ENCODE measurements at regions not wholly inside any gene's neighbourhood (a gene's known extent, or its start where the extent isn't known, plus 50 kb on each side); places are given as distances from the start of the nearest gene placed in this dataset.
"Not testable (repeated sequence)": the region's sequence is repeated elsewhere in the genome, so short reads cannot be mapped to it uniquely, and the experiment has no call there.

DNA sequence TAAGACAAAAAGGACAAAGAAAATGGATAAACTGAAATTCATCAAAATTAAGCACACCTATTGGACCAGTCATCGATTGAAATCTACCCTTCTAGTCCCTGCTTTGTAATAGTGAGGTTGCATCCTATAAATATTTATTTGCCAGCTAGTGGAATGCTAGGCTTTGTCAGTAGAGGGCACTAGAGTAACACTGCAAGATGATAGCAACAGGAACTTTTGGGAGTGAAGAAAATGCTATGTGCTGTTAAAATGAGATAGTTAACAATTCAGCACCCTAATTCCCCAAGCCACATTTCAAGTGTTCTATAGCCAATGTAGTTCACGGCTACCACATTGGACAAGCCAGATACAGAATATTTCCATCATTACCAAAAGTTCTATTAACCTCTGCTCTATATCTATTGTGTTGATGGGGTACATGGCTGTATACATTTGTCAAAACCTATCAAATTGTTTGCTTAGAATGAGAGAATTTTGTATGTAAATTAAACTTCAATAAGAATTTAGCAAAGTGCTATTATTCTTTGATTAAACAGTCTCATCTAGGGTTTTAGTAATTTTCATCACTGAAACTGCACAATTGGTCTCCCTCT, 69.8 kb downstream of the LSMEM1 start:
- H3K27me3 ChIP-seq (ENCODE audit: control insufficient read depth, low read length) = no peaks in the 10 kb centered on the region
- H3F3A ChIP-seq (ENCODE audit: control insufficient read depth, insufficient read depth) = no peaks in the 10 kb centered on the region
- H3K9me2 ChIP-seq (replicated peaks; ENCODE audit: control insufficient read depth, low read length) = no peaks in the 10 kb centered on the region
- no peaks in the 10 kb centered on the region for H3K9me3 ChIP-seq (ENCODE audit: control insufficient read depth, insufficient read depth, low read length)
- no peaks in the 10 kb centered on the region for H4K20me1 ChIP-seq (ENCODE audit: control insufficient read depth, insufficient read depth, low read depth, low read length)
- no peak overlapping the region for H3K27ac ChIP-seq (ENCODE audit: low read depth, low read length)
- H3K79me2 ChIP-seq (ENCODE audit: control insufficient read depth, low read length) = no peaks in the 10 kb centered on the region
- no peak overlapping the region for H3K4me3 ChIP-seq (ENCODE audit: low read length)
- peak overlapping the region; percentile 22; the same call in 1 of the 2 replicates for H3K4me2 ChIP-seq (ENCODE audit: low read length)
- TF ChIP-seq CTCF (IDR thresholded peaks at IDR 0.05; ENCODE audit: low read depth, low read length, poor library complexity, severe bottlenecking) (peak; percentile 98), EZH2phosphoT487 (IDR thresholded peaks at IDR 0.05; ENCODE audit: borderline replicate concordance, low read length) (no peak)
- no peaks in the 10 kb centered on the region for H3K4me1 ChIP-seq (ENCODE audit: control insufficient read depth, low read length)
- no peaks in the 10 kb centered on the region for H3K36me3 ChIP-seq (ENCODE audit: control insufficient read depth, low read length)

- H4K20me1 ChIP-seq (ENCODE audit: control insufficient read depth, insufficient read depth, low read depth, low read length); H3K9me3 ChIP-seq (ENCODE audit: control insufficient read depth, insufficient read depth, low read length): not testable (repeated sequence)
Measured at GRCh38 chr7:112551521-112551920, 70.7 kb downstream of the LSMEM1 start.

GRCh38 chr7:112554591-112554990, 73.8 kb downstream of the LSMEM1 start:
- no peaks in the 10 kb centered on the region for H3K79me2 ChIP-seq (ENCODE audit: control insufficient read depth, low read length)
- H4K20me1 ChIP-seq (ENCODE audit: control insufficient read depth, insufficient read depth, low read depth, low read length) = no peaks in the 10 kb centered on the region
- peaks cover 4% of the 10 kb centered on the region for H3K4me1 ChIP-seq (ENCODE audit: control insufficient read depth, low read length)
- H3K4me2 ChIP-seq (ENCODE audit: low read length) = no peak overlapping the region
- no peak for TF ChIP-seq EZH2phosphoT487 (IDR thresholded peaks at IDR 0.05; ENCODE audit: borderline replicate concordance, low read length)
- TF ChIP-seq CTCF (IDR thresholded peaks at IDR 0.05; ENCODE audit: low read depth, low read length, poor library complexity, severe bottlenecking) = peak; percentile 19
- H3K9me3 ChIP-seq (ENCODE audit: control insufficient read depth, insufficient read depth, low read length) = no peaks in the 10 kb centered on the region
- H3K27ac ChIP-seq (ENCODE audit: low read depth, low read length) = no peak overlapping the region
- no peaks in the 10 kb centered on the region for H3K27me3 ChIP-seq (ENCODE audit: control insufficient read depth, low read length)
- no peaks in the 10 kb centered on the region for H3K36me3 ChIP-seq (ENCODE audit: control insufficient read depth, low read length)
- H3K9me2 ChIP-seq (replicated peaks; ENCODE audit: control insufficient read depth, low read length) = no peaks in the 10 kb centered on the region
- H3K4me3 ChIP-seq (ENCODE audit: low read length) = no peak overlapping the region
- no peaks in the 10 kb centered on the region for H3F3A ChIP-seq (ENCODE audit: control insufficient read depth, insufficient read depth)

More at GRCh38 chr7:112551521-112551920, 70.7 kb downstream of the LSMEM1 start:
- H3K9me2 ChIP-seq (replicated peaks; ENCODE audit: control insufficient read depth, low read length); H3K79me2 ChIP-seq (ENCODE audit: control insufficient read depth, low read length); H3F3A ChIP-seq (ENCODE audit: control insufficient read depth, insufficient read depth); H3K27me3 ChIP-seq (ENCODE audit: control insufficient read depth, low read length); H3K4me2 ChIP-seq (ENCODE audit: low read length); H3K4me1 ChIP-seq (ENCODE audit: control insufficient read depth, low read length); H3K4me3 ChIP-seq (ENCODE audit: low read length); H3K27ac ChIP-seq (ENCODE audit: low read depth, low read length); H3K36me3 ChIP-seq (ENCODE audit: control insufficient read depth, low read length): not testable (repeated sequence)

DNA sequence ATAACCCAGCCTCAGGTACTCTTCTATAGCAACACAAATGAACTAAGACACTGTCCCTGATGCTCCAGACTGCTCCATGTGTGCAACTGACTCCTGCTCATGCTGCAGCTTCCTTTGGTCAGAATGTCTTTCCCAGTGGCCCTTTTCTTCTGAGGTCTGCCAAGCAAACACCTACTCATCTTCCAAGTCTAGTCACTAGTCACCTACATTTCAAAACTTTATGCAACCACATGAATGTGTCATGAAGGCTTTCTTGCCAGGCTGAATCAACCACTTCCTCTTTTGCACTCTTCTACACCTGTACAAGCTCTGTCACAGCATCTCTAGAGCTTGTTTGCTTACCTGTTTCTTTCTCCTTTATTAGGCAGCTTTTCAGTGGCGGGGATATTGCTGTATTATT, 75.8 kb downstream of the LSMEM1 start:
- H3K4me3 ChIP-seq (ENCODE audit: low read length) = no peak overlapping the region
- H3K27ac ChIP-seq (ENCODE audit: low read depth, low read length) = no peak overlapping the region
- peaks cover 4% of the 10 kb centered on the region for H3K4me1 ChIP-seq (ENCODE audit: control insufficient read depth, low read length)
- no peaks in the 10 kb centered on the region for H3K9me2 ChIP-seq (replicated peaks; ENCODE audit: control insufficient read depth, low read length)
- H3K36me3 ChIP-seq (ENCODE audit: control insufficient read depth, low read length) = no peaks in the 10 kb centered on the region
- H3K79me2 ChIP-seq (ENCODE audit: control insufficient read depth, low read length) = no peaks in the 10 kb centered on the region
- TF ChIP-seq EZH2phosphoT487 (IDR thresholded peaks at IDR 0.05; ENCODE audit: borderline replicate concordance, low read length) (no peak), CTCF (IDR thresholded peaks at IDR 0.05; ENCODE audit: low read depth, low read length, poor library complexity, severe bottlenecking) (no peak)
- H4K20me1 ChIP-seq (ENCODE audit: control insufficient read depth, insufficient read depth, low read depth, low read length) = no peaks in the 10 kb centered on the region
- H3F3A ChIP-seq (ENCODE audit: control insufficient read depth, insufficient read depth) = no peaks in the 10 kb centered on the region
- H3K9me3 ChIP-seq (ENCODE audit: control insufficient read depth, insufficient read depth, low read length) = no peaks in the 10 kb centered on the region
- H3K27me3 ChIP-seq (ENCODE audit: control insufficient read depth, low read length) = no peaks in the 10 kb centered on the region
- H3K4me2 ChIP-seq (ENCODE audit: low read length) = no peak overlapping the region
